Astrocyte (in vitro differentiated cells and primary cell): ENCODE measurements at regions not wholly inside any gene's neighbourhood (a gene's known extent, or its start where the extent isn't known, plus 50 kb on each side); places are given as distances from the start of the nearest gene placed in this dataset.

Source experiments
- DNase-seq: peaks from one replicate; pipeline ENCODE4 v3.0.0-alpha.2; 2010; ENCODE audit warnings: low read depth
- FAIRE-seq: peaks from 2 replicates; lab custom pipeline; 2011; peaks lifted over from hg19 to GRCh38; lab: Jason Lieb, UNC
- H2AFZ ChIP-seq: 2 replicates; pipeline ENCODE4 v1.6.0; 2012; ENCODE audit warnings: low read depth, low read length, inconsistent platforms
- H3K27ac ChIP-seq: 2 replicates; pipeline ENCODE4 v1.5.1; 2011; ENCODE audit warnings: low read depth, low read length, inconsistent platforms
- H3K27me3 ChIP-seq: 2 replicates; pipeline ENCODE4 v1.6.0; 2011; ENCODE audit warnings: low read length, inconsistent platforms; ENCODE audit not compliant: insufficient read depth
- H3K36me3 ChIP-seq: 2 replicates; pipeline ENCODE4 v1.5.1; 2011; ENCODE audit warnings: low read length, inconsistent platforms; ENCODE audit not compliant: insufficient read depth
- H3K4me1 ChIP-seq: 2 replicates; pipeline ENCODE4 v1.5.1; 2011; ENCODE audit warnings: low read length, inconsistent platforms; ENCODE audit not compliant: insufficient read depth
- H3K4me2 ChIP-seq: 2 replicates; pipeline ENCODE4 v1.6.0; 2012; ENCODE audit warnings: low read length, inconsistent platforms
- H3K4me3 ChIP-seq: 2 replicates; pipeline ENCODE4 v1.5.1; 2011; ENCODE audit warnings: low read depth, mild to moderate bottlenecking, low read length, inconsistent platforms; ENCODE audit not compliant: insufficient read depth
- H3K79me2 ChIP-seq: 2 replicates; pipeline ENCODE4 v1.6.0; 2012; ENCODE audit warnings: mild to moderate bottlenecking, low read length, inconsistent platforms; ENCODE audit not compliant: insufficient read depth
- H3K9ac ChIP-seq: 2 replicates; pipeline ENCODE4 v1.6.0; 2012; ENCODE audit warnings: mild to moderate bottlenecking, low read length, inconsistent platforms
- H3K9me3 ChIP-seq: 2 replicates; pipeline ENCODE4 v1.5.1; 2012; ENCODE audit warnings: low read depth, mild to moderate bottlenecking, low read length, inconsistent platforms; ENCODE audit not compliant: insufficient read depth
- H4K20me1 ChIP-seq: 2 replicates; pipeline ENCODE4 v1.6.0; 2012; ENCODE audit warnings: low read length, inconsistent platforms; ENCODE audit not compliant: insufficient read depth
- H3K27ac Mint-ChIP-seq: one replicate; pipeline ENCODE4 v1.8.0; 2021; ENCODE audit warnings: mild to moderate bottlenecking, mixed read lengths; ENCODE audit not compliant: unreplicated experiment
- H3K27me3 Mint-ChIP-seq: one replicate; pipeline ENCODE4 v1.8.0; 2021; ENCODE audit warnings: low read depth, mixed read lengths; ENCODE audit not compliant: unreplicated experiment
- H3K36me3 Mint-ChIP-seq: one replicate; pipeline ENCODE4 v1.8.0; 2021; ENCODE audit warnings: low read depth, mixed read lengths; ENCODE audit not compliant: unreplicated experiment
- H3K4me1 Mint-ChIP-seq: one replicate; pipeline ENCODE4 v1.8.0; 2021; ENCODE audit warnings: low read depth, mixed read lengths; ENCODE audit not compliant: unreplicated experiment
- H3K4me3 Mint-ChIP-seq: one replicate; pipeline ENCODE4 v1.8.0; 2021; ENCODE audit warnings: mild to moderate bottlenecking, moderate library complexity, mixed read lengths; ENCODE audit not compliant: unreplicated experiment
- H3K9me3 Mint-ChIP-seq: one replicate; pipeline ENCODE4 v1.8.0; 2021; ENCODE audit warnings: mild to moderate bottlenecking, mixed read lengths; ENCODE audit not compliant: unreplicated experiment
- EZH2 ChIP-seq: IDR thresholded peaks from 2 replicates; pipeline ENCODE4 v1.6.1; 2012; ENCODE audit warnings: mild to moderate bottlenecking, low read length, inconsistent platforms; ENCODE audit not compliant: insufficient read depth
- TF ChIP-seq, protein P1 (sequence below): IDR thresholded peaks from 2 replicates; pipeline ENCODE4 v1.5.1; 2011; ENCODE audit warnings: low read depth, mild to moderate bottlenecking, inconsistent platforms, low read length, moderate library complexity; ENCODE audit not compliant: insufficient read depth

DNA sequence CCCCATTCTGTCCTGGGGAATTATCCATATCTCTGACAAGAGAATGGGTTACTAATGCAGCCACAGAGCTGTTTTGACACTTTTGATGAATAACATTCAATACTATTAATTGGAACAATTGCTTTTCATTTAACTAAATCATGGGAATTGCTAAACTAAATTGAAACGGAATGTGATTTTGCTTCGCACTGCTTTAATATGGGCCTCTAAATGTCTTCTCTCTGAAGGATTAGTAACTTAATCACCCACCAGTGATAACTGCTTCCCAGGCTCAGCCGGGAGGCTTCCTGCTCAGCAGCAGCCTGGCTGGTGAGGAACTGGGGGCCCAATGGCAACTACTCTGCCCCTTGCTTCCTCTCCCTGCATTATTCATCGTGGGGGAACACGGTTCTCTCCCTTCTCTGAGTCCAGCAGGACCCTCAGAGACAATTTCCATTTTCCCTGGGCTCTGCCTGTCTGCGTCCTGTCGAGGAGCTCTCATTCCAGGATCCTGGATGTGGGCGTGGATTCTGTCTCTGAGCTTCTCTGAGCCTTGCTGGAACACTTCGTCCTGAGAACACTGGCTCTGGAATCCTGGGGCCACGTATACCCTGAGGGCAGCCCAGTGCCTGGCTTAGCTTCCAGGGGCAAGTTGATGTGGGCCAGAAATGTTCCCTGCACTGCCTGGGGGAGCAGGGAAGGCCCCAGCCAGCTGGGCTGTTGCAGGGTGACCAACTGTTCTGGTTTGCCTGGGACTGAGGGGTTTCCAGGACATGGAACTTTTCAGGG, 308.9 kb downstream of the DHX35 start:
- Histone ChIP-seq H3K27ac (no peak overlapping the region), H3K27me3 (no peaks in the 10 kb centered on the region), H3K9me3 (no peaks in the 10 kb centered on the region), H3K79me2 (no peaks in the 10 kb centered on the region), H4K20me1 (no peaks in the 10 kb centered on the region), H3K4me3 (no peak overlapping the region), H3K4me1 (no peaks in the 10 kb centered on the region), H3K36me3 (no peaks in the 10 kb centered on the region), H2AFZ (no peak overlapping the region), H3K9ac (no peak overlapping the region), H3K4me2 (no peak overlapping the region)
- Mint-ChIP-seq H3K27ac (no peak overlapping the region), H3K9me3 (peaks cover 8% of the 10 kb centered on the region), H3K4me1 (no peaks in the 10 kb centered on the region), H3K27me3 (peaks cover 17% of the 10 kb centered on the region), H3K36me3 (peaks cover 1% of the 10 kb centered on the region), H3K4me3 (no peak overlapping the region)
- FAIRE-seq (no peak), DNase-seq (no peak)
- TF ChIP-seq EZH2, result no peak
- TF ChIP-seq, protein P1, sequence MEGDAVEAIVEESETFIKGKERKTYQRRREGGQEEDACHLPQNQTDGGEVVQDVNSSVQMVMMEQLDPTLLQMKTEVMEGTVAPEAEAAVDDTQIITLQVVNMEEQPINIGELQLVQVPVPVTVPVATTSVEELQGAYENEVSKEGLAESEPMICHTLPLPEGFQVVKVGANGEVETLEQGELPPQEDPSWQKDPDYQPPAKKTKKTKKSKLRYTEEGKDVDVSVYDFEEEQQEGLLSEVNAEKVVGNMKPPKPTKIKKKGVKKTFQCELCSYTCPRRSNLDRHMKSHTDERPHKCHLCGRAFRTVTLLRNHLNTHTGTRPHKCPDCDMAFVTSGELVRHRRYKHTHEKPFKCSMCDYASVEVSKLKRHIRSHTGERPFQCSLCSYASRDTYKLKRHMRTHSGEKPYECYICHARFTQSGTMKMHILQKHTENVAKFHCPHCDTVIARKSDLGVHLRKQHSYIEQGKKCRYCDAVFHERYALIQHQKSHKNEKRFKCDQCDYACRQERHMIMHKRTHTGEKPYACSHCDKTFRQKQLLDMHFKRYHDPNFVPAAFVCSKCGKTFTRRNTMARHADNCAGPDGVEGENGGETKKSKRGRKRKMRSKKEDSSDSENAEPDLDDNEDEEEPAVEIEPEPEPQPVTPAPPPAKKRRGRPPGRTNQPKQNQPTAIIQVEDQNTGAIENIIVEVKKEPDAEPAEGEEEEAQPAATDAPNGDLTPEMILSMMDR, result no peak

DNA sequence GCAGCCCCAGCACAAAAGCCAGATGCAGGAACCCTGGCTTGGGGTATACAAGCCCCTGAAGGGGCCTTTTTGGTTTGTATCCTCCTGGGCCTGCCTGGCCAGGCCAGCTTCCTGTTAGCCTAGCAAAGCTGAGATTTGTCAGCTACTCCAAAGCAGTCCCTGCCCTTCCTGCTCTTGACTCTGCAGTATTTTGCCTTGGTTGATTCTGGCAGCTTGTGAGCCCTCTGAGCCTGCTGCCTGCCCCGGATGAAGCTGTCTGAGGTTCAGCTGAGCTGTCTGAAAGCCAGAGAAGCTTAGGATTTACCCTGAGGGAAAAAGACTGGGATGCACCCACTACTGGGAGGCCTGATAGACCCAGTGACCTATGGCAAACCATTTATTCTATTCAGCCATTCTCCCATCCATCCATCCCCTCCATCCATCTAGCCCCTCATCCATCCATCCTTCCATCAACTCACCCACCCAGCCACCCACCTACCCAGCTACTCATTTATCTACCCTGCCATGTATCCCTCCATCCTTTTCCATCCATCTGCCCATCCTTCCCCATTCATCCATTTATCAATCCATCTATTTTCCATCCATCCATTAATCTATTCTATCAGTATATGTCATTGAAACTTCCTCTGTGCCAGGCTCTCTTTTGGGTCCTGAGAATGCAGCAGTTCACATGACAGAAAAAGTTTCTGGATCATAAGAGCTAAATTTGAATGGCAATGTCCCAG, 307.5 kb downstream of the DHX35 start:
- H3K79me2 ChIP-seq, result no peaks in the 10 kb centered on the region
- H3K9me3 ChIP-seq, result no peaks in the 10 kb centered on the region
- Mint-ChIP-seq H3K27ac (no peak overlapping the region), H3K4me3 (no peak overlapping the region), H3K27me3 (peaks cover 20% of the 10 kb centered on the region), H3K4me1 (no peaks in the 10 kb centered on the region), H3K9me3 (no peaks in the 10 kb centered on the region), H3K36me3 (no peaks in the 10 kb centered on the region)
- no peak overlapping the region for H3K9ac ChIP-seq
- no peaks in the 10 kb centered on the region for H3K27me3 ChIP-seq
- H4K20me1 ChIP-seq, result no peaks in the 10 kb centered on the region
- H3K4me3 ChIP-seq, result no peak overlapping the region
- TF ChIP-seq EZH2, result no peak
- TF ChIP-seq, protein P1, result no peak
- H3K4me2 ChIP-seq, result no peak overlapping the region
- DNase-seq (no peak), FAIRE-seq (no peak)
- no peak overlapping the region for H2AFZ ChIP-seq
- H3K4me1 ChIP-seq, result no peaks in the 10 kb centered on the region
- H3K36me3 ChIP-seq, result no peaks in the 10 kb centered on the region
- no peak overlapping the region for H3K27ac ChIP-seq

DNA sequence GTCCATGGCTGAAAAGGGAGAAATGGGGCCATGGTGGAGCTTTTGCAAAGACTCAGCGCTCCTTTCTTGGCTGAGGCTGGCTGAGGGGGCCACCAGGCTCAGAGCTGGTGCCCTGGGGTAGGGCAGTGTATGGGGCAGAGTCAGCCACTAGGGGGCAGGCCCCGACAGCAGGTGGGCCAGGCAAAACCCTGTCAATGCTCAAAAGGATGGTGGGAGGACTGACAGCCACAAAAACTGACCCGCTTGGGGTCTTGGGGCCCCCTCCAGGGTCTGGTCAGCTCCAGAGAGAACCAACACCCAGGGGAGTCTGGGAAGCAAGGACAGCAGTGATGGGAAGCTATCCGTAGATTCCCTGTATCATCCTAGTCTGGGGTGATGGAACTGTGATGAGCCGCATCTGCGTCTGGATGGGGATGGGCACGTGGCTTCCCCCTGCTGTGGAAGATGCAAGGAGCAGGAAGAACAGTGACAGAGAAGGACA, 306.9 kb downstream of the DHX35 start:
- Mint-ChIP-seq H3K27ac (no peak overlapping the region), H3K4me3 (no peak overlapping the region), H3K36me3 (no peaks in the 10 kb centered on the region), H3K4me1 (no peaks in the 10 kb centered on the region), H3K9me3 (no peaks in the 10 kb centered on the region), H3K27me3 (peaks cover 15% of the 10 kb centered on the region)
- Histone ChIP-seq H3K9ac (no peak overlapping the region), H3K79me2 (no peaks in the 10 kb centered on the region), H3K4me3 (no peak overlapping the region), H3K4me1 (no peaks in the 10 kb centered on the region), H2AFZ (no peak overlapping the region), H3K27me3 (no peaks in the 10 kb centered on the region), H4K20me1 (no peaks in the 10 kb centered on the region), H3K27ac (no peak overlapping the region), H3K36me3 (no peaks in the 10 kb centered on the region), H3K4me2 (no peak overlapping the region), H3K9me3 (no peaks in the 10 kb centered on the region)
- no peak for TF ChIP-seq EZH2
- TF ChIP-seq, protein P1, result peak; percentile 56
- DNase-seq (no peak), FAIRE-seq (no peak)
